Neural cell (in vitro differentiated cells): ENCODE measurements at regions not wholly inside any gene's neighbourhood (a gene's known extent, or its start where the extent isn't known, plus 50 kb on each side); places are given as distances from the start of the nearest gene placed in this dataset.

Source experiments
- H2AFZ ChIP-seq: fragments of 200-600, 300-800 bp; sonication (generic), shearing (Covaris generic); 2 replicates; pipeline ENCODE4 v1.6.0; 2014; ENCODE audit warnings: low read depth, mild to moderate bottlenecking, antibody characterized with exemption, low read length, moderate library complexity
- H3F3A ChIP-seq: fragments of 200-600 bp; shearing (Covaris generic); 2 replicates; pipeline ENCODE4 v1.6.1; 2016; ENCODE audit warnings: mild to moderate bottlenecking, moderate library complexity, mixed read lengths, antibody characterized with exemption, low read length; ENCODE audit not compliant: insufficient read depth, poor library complexity, severe bottlenecking
- H3K27ac ChIP-seq: fragments of 200-600, 300-800 bp; sonication (generic), shearing (Covaris generic); 2 replicates; pipeline ENCODE4 v1.5.1; 2014; ENCODE audit warnings: mild to moderate bottlenecking, low read length, moderate library complexity
- H3K27me3 ChIP-seq: fragments of 300-800, 200-600 bp; sonication (generic), shearing (Covaris generic); 2 replicates; pipeline ENCODE4 v1.6.0; 2014; ENCODE audit warnings: mild to moderate bottlenecking, low read depth, low read length, moderate library complexity; ENCODE audit not compliant: insufficient read depth
- H3K36me3 ChIP-seq: fragments of 300-800, 200-600 bp; sonication (generic), shearing (Covaris generic); 2 replicates; pipeline ENCODE4 v1.5.1; 2014; ENCODE audit warnings: mild to moderate bottlenecking, antibody characterized with exemption, low read length, moderate library complexity; ENCODE audit not compliant: insufficient read depth
- H3K4me2 ChIP-seq: fragments of 300-800, 200-600 bp; sonication (generic), shearing (Covaris generic); 2 replicates; pipeline ENCODE4 v1.6.0; 2014; ENCODE audit warnings: mild to moderate bottlenecking, low read length
- H3K4me3 ChIP-seq: fragments of 300-800, 200-600 bp; sonication (generic), shearing (Covaris generic); 2 replicates; pipeline ENCODE4 v1.5.1; 2014; ENCODE audit warnings: mild to moderate bottlenecking, low read length, moderate library complexity
- H3K79me2 ChIP-seq: fragments of 200-600 bp; shearing (Covaris generic); replicated peaks from 2 replicates; pipeline ENCODE4 v1.6.0; 2014; ENCODE audit warnings: mild to moderate bottlenecking, low read length, moderate library complexity; ENCODE audit not compliant: insufficient read depth
- H3K9ac ChIP-seq: fragments of 300-800, 200-600 bp; sonication (generic), shearing (Covaris generic); 2 replicates; pipeline ENCODE4 v1.6.1; 2016; ENCODE audit warnings: mild to moderate bottlenecking, low read length, mixed read lengths
- H3K9me2 ChIP-seq: fragments of 200-600 bp; shearing (Covaris generic); 2 replicates; pipeline ENCODE4 v1.6.1; 2016; ENCODE audit warnings: mild to moderate bottlenecking, low read length, mixed read lengths; ENCODE audit not compliant: insufficient read depth
- H3K9me3 ChIP-seq: fragments of 200-600, 300-800 bp; sonication (generic), shearing (Covaris generic); 2 replicates; pipeline ENCODE4 v1.6.1; 2016; ENCODE audit warnings: mild to moderate bottlenecking, mixed run types, low read length, moderate library complexity, mixed read lengths
- H4K20me1 ChIP-seq: fragments of 200-600 bp; shearing (Covaris generic); 2 replicates; pipeline ENCODE4 v1.6.1; 2016; ENCODE audit warnings: mild to moderate bottlenecking, mixed run types; ENCODE audit not compliant: insufficient read depth
- CTCF ChIP-seq: fragments of 450-650 bp; IDR thresholded peaks from 2 replicates; pipeline ENCODE4 v1.5.1; 2014; ENCODE audit warnings: antibody characterized with exemption, mild to moderate bottlenecking, moderate library complexity; ENCODE audit not compliant: poor library complexity, severe bottlenecking
- EP300 ChIP-seq: fragments of 450-650 bp; conservative IDR thresholded peaks from 2 replicates; pipeline ENCODE4 v1.6.1; 2014; ENCODE audit warnings: antibody characterized with exemption, mild to moderate bottlenecking, moderate library complexity; ENCODE audit not compliant: poor library complexity, severe bottlenecking
- EZH2 ChIP-seq: fragments of 200-600, 300-800 bp; shearing (Covaris generic), sonication (generic); IDR thresholded peaks from 2 replicates; pipeline ENCODE4 v1.6.1; 2014; ENCODE audit warnings: antibody characterized with exemption, low read length, borderline replicate concordance, mild to moderate bottlenecking; ENCODE audit not compliant: insufficient read depth, poor library complexity, severe bottlenecking
- MXI1 ChIP-seq: fragments of 450-650 bp; conservative IDR thresholded peaks from 2 replicates; pipeline ENCODE4 v1.6.1; 2014; ENCODE audit warnings: antibody characterized with exemption, mild to moderate bottlenecking; ENCODE audit not compliant: poor library complexity, severe bottlenecking
- POLR2AphosphoS5 ChIP-seq: IDR thresholded peaks from 2 replicates; pipeline ENCODE4 v1.6.1; 2012
- RAD21 ChIP-seq: fragments of 450-650 bp; conservative IDR thresholded peaks from 2 replicates; pipeline ENCODE4 v1.6.1; 2014; ENCODE audit warnings: antibody characterized with exemption, mild to moderate bottlenecking, moderate library complexity
- REST ChIP-seq: IDR thresholded peaks from 2 replicates; pipeline ENCODE4 v1.6.1; 2012; ENCODE audit warnings: borderline replicate concordance
- SMC3 ChIP-seq: fragments of 450-650 bp; conservative IDR thresholded peaks from 2 replicates; pipeline ENCODE4 v1.6.1; 2014; ENCODE audit warnings: antibody characterized with exemption, mild to moderate bottlenecking, moderate library complexity; ENCODE audit not compliant: poor library complexity
- TAF1 ChIP-seq: IDR thresholded peaks from 2 replicates; pipeline ENCODE4 v1.6.1; 2012; ENCODE audit warnings: low read depth

- Histone ChIP-seq H3K9me2 (no peaks in the 10 kb centered on the region), H3K4me2 (no peak overlapping the region), H2AFZ (no peak overlapping the region), H3K27me3 (no peaks in the 10 kb centered on the region), H3F3A (no peaks in the 10 kb centered on the region), H3K36me3 (no peaks in the 10 kb centered on the region), H3K79me2 (no peaks in the 10 kb centered on the region), H3K9ac (no peak overlapping the region), H3K27ac (no peak overlapping the region), H3K9me3 (no peaks in the 10 kb centered on the region), H4K20me1 (no peaks in the 10 kb centered on the region), H3K4me3 (no peak overlapping the region)
- TF ChIP-seq RAD21 (no peak), SMC3 (no peak), EZH2 (no peak), EP300 (no peak), POLR2AphosphoS5 (no peak), MXI1 (no peak), CTCF (no peak), TAF1 (no peak), REST (no peak)
Measured at GRCh38 chr21:39109163-39109530, 74.1 kb downstream of the PSMG1 start.

GRCh38 chr21:39108291-39109162 lies 74.7 kb downstream of the PSMG1 start:
- Histone ChIP-seq H3K27ac (no peak overlapping the region), H3K9me2 (no peaks in the 10 kb centered on the region)
- TF ChIP-seq SMC3 (no peak), MXI1 (no peak)

More at GRCh38 chr21:39108291-39109162, 74.7 kb downstream of the PSMG1 start:
- H4K20me1 ChIP-seq = no peaks in the 10 kb centered on the region
- no peaks in the 10 kb centered on the region for H3K9me3 ChIP-seq
- H2AFZ ChIP-seq = no peak overlapping the region
- H3K4me2 ChIP-seq = no peak overlapping the region
- H3K9ac ChIP-seq = no peak overlapping the region
- no peaks in the 10 kb centered on the region for H3K27me3 ChIP-seq
- H3K79me2 ChIP-seq = no peaks in the 10 kb centered on the region
- H3K4me3 ChIP-seq = no peak overlapping the region
- H3F3A ChIP-seq = no peaks in the 10 kb centered on the region
- no peaks in the 10 kb centered on the region for H3K36me3 ChIP-seq
